GM19438 (cell line): ENCODE measurements at regions not wholly inside any gene's neighbourhood (a gene's known extent, or its start where the extent isn't known, plus 50 kb on each side); places are given as distances from the start of the nearest gene placed in this dataset.
"Not testable (repeated sequence)": the region's sequence is repeated elsewhere in the genome, so short reads cannot be mapped to it uniquely, and the experiment has no call there.

Experiments used
- ATAC-seq: cut with Tn5 transposase; IDR thresholded peaks from one replicate; pipeline ENCODE4 v1.9.1; 2021; ENCODE audit warnings: low read depth; ENCODE audit not compliant: unreplicated experiment

- ATAC-seq, result no peak
Observed at GRCh38 chr12:97711392-97711791, 248.8 kb downstream of the RMST start.

- ATAC-seq, result no peak
Observed at GRCh38 chr12:97713270-97713669, 250.7 kb downstream of the RMST start.

DNA sequence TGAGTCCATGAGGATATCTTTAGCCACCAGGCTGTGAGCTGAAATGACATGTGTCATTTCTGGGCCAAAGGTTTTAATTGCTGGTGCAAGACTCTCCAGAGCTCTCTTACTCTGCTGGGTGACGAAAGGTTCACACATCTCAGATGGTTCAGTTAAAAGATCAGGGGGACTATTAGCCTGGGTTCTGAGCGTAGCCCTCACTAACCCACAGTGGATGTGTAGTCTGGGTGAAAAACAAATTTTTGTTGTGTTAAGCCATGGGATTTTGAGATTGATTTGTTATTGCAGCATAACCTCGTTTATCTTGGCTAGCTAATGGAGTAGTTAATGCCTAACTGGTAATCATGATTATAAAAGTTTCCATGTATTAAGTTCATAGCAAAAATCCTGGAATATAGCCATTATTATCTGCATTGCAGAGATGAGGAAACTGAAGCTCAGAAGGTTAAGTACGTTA is 251.5 kb downstream of the RMST start:
- no peak for ATAC-seq

- no peak for ATAC-seq
Observed at GRCh38 chr12:97716356-97716755, 253.8 kb downstream of the RMST start.

DNA sequence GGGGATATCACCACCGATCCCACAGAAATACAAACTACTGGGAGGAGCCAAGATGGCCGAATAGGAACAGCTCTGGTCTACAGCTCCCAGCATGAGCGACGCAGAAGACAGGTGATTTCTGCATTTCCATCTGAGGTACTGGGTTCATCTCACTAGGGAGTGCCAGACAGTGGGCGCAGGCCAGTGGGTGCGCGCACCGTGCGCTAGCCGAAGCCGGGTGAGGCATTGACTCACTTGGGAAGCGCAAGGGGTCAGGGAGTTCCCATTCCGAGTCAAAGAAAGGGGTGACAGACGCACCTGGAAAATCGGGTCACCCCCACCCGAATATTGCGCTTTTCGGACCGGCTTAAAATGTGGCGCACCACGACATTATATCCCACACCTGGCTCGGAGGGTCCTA is 261.2 kb downstream of the RMST start:
- not testable (repeated sequence) for ATAC-seq

DNA sequence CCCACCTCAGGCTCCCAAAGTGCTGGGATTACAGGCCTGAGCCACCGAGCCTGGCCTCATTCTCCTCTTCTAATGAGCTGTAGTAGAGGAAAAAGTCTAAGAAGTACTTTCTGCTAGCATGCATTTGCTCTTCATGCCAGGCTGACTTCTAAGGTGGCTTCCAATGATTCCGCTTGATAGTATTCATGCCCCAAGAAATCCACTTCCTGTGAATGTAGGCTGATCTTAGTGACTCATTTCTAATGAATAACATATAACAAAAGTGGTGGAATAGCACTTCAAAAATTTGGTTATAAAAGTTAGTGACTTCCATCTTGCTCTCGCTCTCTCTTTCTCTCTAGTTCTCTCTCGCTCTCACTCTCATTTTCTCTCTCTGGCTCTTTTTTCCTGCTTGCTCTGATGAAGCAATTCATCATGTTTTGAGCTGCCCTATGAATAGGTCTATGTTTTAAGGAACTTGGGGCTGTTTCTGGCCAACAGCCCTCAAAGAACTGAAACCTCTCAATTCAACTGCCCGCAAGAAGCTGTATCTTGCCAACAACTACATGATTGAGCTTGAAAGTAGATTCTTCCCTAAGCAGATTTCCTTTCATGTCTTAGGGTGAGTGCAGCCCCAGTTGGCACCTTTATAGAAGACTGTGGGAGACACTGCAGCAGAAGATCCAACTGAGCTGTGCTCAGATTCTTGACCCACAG is 282.9 kb downstream of the RMST start:
- ATAC-seq, result no peak

DNA sequence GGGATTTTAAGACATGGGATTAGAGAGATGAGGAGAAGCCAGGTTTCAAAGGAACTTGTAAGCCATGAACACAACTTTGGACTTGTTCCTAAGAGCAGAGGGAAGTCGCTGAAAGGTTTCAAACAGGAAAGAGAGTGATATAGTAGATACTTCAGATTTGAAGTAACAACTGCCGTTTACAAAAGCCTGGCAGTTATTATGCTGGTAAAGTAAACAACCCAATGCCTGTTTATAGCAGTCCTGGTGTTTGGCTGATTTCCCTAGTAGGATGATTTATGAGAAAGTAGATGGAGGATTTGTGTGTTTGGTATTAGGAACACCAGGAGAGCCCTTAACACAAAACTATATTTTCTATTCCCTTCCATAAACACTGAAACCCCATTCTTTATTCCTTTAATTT is 285.7 kb downstream of the RMST start:
- no peak for ATAC-seq

GRCh38 chr12:97751704-97752103 is 289.1 kb downstream of the RMST start:
- ATAC-seq, result no peak

DNA sequence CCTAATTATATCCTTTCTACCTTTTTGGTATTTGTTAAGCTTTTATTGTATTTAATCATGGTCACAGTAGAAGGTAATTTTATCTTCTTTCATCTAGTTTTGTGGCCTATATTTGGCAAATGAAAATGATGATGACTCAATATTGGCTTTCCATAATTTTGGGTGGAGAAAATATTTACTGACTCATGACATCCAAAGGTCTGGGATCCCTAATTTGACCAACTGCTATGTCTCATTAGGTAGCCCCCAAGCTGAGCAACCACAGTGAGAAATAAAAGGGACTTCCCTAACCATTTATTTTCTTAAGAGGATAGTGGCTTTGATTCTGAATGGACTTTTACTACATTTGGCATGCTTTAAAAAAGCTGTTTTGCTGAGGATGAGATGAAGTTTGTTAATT is 289.5 kb downstream of the RMST start:
- no peak for ATAC-seq

DNA sequence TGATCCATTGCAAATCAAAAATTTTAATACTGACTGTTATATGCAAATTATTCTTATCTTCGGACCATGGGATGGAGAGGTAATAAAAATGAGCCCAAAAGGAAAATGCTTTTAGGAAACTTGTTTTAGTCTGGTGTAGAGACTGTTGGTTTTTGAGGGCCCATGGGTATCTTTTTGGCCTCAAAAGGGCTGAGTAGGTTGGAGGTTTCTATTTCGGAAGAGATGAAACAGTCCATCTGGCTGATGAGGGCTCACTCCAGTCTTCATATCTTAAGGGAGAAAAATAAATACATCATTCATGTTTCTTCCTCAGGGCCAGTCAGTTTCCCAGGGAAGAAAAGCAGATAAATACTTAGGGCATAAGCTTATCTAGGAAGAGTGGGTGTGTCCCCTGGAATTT is 290.7 kb downstream of the RMST start:
- no peak for ATAC-seq

GRCh38 chr12:97754306-97754705 is 291.7 kb downstream of the RMST start:
- ATAC-seq, result no peak

DNA sequence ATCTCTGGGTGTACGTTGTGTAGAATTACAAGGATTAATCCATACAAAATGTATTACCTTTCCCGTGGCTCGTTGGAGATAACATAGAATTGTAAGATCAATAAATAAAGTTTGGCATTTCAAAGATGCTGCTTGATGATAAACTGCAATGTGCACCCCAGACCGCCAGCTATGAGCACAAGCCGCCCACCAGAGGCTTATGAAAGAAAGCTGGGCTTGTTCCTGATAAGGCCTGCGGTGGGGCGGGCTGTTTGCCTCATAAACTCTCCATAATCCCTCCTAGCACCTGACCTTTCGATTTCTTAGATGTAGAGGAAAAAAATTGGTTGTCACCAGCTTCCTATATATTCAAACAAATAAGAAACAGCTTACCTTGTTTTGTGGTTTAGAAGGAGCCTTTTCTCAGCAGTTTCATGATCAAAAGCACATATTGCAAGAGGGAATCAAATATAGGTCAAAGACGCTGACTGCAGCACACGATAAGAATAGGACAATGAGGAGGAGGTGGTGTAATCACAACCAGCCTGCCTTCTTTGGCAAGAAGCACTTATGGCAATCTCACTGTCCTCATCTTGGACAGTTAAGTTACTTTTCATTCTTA is 293.6 kb downstream of the RMST start:
- ATAC-seq, result no peak

DNA sequence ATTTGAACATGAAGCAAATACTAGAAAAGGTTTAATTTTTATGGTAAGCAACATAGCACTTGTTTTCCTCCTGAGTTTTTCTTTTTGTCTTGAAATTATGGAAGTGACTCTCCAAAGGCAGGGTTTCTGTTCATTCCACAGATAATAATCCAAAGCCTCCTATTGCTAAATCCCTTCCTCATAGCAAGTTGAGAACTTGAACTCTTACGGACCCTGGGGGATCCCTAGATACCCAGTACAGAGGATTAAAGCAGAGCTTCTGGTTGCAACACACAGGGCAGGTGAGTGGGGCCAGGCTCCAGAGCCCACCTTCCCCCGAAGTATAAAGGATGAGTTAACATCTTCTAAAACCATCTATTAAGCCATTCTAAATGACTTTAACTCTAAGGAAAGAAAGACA is 294.1 kb downstream of the RMST start:
- ATAC-seq, result no peak

- ATAC-seq, result no peak
Observed at GRCh38 chr12:97757481-97758193, 295.0 kb downstream of the RMST start.

- ATAC-seq, result no peak
Observed at GRCh38 chr12:97758194-97758501, 295.5 kb downstream of the RMST start.

- ATAC-seq, result no peak
Observed at GRCh38 chr12:97758586-97758985, 296.0 kb downstream of the RMST start.

DNA sequence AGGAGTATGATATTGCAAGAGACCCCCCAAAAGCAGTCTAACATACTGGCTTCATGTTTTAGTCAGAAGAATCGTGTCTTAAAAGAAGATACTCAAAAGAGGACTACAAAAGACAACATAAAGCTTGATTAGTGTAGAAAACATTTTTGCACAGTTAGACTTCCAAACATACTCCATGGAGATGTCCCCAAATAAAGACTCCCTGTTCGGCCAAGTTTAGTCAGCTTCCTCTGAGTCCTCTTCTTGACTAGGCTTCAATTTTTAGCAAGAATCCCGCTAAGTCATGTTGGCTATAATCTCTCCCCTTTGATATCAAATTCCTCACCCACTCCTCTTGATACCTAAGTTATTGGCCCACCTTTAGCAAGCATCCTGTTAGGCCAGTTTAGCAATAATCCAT is 298.0 kb downstream of the RMST start:
- no peak for ATAC-seq

DNA sequence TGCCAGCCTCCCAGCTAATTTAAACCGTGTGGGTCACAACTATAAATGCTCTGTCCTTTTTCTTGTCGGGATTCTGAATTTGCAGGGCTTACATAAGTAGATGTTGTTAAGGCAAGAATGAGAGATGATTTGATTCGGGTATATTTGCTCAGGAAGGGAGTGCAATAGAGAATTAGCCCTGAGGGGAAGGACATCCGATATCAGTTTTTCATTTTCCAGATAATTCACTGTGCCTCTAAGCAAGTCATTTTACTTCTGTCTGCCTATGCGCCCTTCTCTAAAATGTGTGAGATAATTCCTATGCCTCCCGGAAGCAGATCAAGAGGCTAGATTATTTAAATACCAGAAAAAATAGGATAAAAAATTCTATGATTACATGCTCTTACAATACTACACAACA is 300.5 kb downstream of the RMST start:
- ATAC-seq, result no peak

- no peak for ATAC-seq
Observed at GRCh38 chr12:97764700-97765099, 302.1 kb downstream of the RMST start.

DNA sequence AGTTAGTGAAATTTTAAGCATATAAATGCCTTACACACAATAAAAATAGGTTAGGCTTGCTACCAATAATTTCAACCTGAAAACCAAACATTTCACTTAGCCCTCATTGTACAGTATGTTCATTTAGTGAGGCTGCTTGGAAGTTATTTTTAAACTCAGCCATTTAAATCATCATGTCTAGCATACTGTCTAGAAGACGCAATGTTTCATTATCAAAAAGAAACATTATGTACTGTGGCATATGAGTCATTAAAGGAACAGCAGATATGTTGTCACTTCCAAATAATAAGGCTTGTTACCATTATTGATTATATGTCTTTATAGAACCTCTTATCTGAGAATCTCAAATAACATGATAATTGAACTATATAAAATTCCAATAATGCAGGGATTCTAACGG is 304.7 kb downstream of the RMST start:
- ATAC-seq, result no peak

DNA sequence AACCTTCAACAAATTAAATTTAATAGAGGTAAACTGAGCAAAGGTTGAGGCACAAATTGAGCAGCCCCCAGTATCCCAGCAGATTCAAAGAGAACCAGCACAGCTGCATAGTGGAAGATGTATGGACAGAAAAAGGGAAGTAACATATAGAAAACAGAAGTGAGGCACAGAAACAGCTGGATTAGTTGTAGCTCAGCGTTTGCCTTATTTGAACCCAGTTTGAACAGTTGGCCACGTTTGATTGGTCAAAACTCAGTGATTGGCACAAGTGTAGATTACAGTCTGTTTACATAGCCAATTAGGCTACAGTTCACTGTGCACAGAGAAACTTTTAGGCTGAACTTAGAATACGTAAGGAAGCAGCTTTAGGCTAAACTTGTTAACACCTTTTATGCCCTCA is 315.5 kb downstream of the RMST start:
- no peak for ATAC-seq

DNA sequence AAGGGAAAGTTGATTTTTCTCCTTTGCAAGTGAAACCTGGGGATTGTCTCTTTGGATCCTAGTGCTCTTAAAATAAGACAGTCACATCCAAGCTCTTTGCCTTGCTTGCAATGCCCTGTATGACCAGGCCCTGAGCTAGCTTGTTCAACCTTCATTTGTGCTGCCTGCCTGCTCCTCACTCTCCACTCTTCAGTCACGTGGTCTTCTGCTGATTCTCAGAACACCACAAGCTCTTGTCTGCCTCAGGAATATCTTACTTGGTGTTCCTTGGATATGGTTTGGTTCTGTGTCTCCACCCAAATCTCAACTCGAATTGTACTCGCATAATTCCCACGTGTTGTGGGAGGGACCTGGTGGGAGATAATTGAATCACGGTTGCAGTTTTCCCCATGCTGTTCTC is 318.7 kb downstream of the RMST start:
- no peak for ATAC-seq
